Right atrium auricular region (tissue), 2 donors: ENCODE measurements at regions not wholly inside any gene's neighbourhood (a gene's known extent, or its start where the extent isn't known, plus 50 kb on each side); places are given as distances from the start of the nearest gene placed in this dataset.

Source experiments
- DNase-seq: peaks from one replicate; pipeline ENCODE4 v3.0.0-alpha.2; 2019; ENCODE audit warnings: low spot score
- H3K27ac ChIP-seq, 2 donors: fragments of 200-600 bp; sonication (generic); 1 replicate in 1 of 2; 2 replicates in 1 of 2; pipeline ENCODE4 v1.5.1; 2016 to 2019
- H3K27me3 ChIP-seq, 2 donors: fragments of 200-600 bp; sonication (generic); one replicate each; pipeline versions ENCODE4 v1.5.1 to v1.6.0; 2017 to 2019
- H3K36me3 ChIP-seq: fragments of 200-600 bp; sonication (generic); one replicate; pipeline ENCODE4 v1.5.1; 2016
- H3K4me1 ChIP-seq, 2 donors: fragments of 200-600 bp; sonication (generic); one replicate each; pipeline versions ENCODE4 v1.5.1 to v1.6.0; 2017 to 2019
- H3K4me3 ChIP-seq, 2 donors: fragments of 200-600 bp; sonication (generic); 1 replicate in 1 of 2; 2 replicates in 1 of 2; pipeline ENCODE4 v1.5.1; 2017 to 2019; ENCODE audit warnings: mild to moderate bottlenecking in 1 of 2, moderate library complexity in 1 of 2
- H3K9me3 ChIP-seq, 2 donors: fragments of 200-600 bp; sonication (generic); one replicate each; pipeline ENCODE4 v1.5.1; 2019
- TF ChIP-seq, protein P1 (sequence below), 2 donors: fragments of 200-600 bp; sonication (generic); IDR thresholded peaks; one replicate each; pipeline ENCODE4 v1.5.1; 2019; ENCODE audit warnings: antibody characterized with exemption in 2 of 2

DNA sequence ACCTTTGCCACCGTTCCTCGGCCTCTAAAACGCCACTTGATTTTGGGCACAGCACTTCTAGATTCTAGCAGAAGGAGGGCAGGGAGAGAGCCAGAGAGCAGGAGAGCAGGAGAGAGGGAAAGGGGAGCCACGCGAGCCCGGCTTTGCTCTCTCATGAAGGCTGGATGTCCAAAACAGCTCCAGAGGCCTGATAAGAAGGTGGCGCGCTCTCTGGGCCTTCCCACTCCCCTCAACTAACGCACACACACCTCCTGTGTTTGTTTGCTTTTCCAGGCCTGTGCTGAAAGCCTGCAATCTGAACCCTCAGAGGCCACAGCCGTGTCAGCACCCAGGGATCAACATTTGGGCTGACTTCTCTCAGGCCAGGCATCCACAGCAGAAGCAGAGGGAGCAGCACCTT lies 184.8 kb upstream of the SOX11 start:
- Histone ChIP-seq H3K4me1 (no peaks in the 10 kb centered on the region), H3K27ac (no peak overlapping the region), H3K36me3 (no peaks in the 10 kb centered on the region), H3K4me3 (no peak overlapping the region), H3K9me3 (no peaks in the 10 kb centered on the region), H3K27me3 (no peaks in the 10 kb centered on the region)
- no peak for DNase-seq
- TF ChIP-seq, protein P1, sequence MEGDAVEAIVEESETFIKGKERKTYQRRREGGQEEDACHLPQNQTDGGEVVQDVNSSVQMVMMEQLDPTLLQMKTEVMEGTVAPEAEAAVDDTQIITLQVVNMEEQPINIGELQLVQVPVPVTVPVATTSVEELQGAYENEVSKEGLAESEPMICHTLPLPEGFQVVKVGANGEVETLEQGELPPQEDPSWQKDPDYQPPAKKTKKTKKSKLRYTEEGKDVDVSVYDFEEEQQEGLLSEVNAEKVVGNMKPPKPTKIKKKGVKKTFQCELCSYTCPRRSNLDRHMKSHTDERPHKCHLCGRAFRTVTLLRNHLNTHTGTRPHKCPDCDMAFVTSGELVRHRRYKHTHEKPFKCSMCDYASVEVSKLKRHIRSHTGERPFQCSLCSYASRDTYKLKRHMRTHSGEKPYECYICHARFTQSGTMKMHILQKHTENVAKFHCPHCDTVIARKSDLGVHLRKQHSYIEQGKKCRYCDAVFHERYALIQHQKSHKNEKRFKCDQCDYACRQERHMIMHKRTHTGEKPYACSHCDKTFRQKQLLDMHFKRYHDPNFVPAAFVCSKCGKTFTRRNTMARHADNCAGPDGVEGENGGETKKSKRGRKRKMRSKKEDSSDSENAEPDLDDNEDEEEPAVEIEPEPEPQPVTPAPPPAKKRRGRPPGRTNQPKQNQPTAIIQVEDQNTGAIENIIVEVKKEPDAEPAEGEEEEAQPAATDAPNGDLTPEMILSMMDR (IDR thresholded peaks at IDR 0.05), result no peak

DNA sequence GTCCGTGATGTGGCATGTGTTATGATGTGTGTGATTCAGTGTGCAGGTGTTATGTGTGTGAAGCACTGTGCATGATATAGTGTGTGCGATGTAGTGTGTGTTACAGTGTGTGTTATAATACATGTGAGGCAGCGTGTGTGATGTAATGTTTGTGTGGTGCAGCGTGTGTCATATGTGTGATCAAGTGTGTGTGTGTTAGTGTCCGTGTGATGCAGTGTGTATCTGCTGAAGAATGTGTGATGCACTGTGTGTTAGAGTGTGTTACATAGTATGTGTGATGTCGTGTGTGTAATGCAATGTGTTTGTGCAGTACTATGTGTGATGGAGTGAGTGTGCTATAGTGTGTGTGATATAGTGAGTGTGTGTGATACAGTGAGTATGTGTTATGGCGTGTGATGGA lies 182.8 kb upstream of the SOX11 start:
- TF ChIP-seq, protein P1 (IDR thresholded peaks at IDR 0.05), result no peak
- Histone ChIP-seq H3K4me3 (no peak overlapping the region), H3K27ac (no peak overlapping the region), H3K27me3 (no peaks in the 10 kb centered on the region), H3K9me3 (no peaks in the 10 kb centered on the region), H3K4me1 (no peaks in the 10 kb centered on the region), H3K36me3 (no peaks in the 10 kb centered on the region)
- DNase-seq, result no peak

GRCh38 chr2:5510082-5510481 lies 182.1 kb upstream of the SOX11 start:
- H3K4me1 ChIP-seq, result no peaks in the 10 kb centered on the region
- H3K9me3 ChIP-seq, result no peaks in the 10 kb centered on the region
- no peaks in the 10 kb centered on the region for H3K27me3 ChIP-seq
- H3K27ac ChIP-seq, result no peak overlapping the region
- no peaks in the 10 kb centered on the region for H3K36me3 ChIP-seq
- TF ChIP-seq, protein P1 (IDR thresholded peaks at IDR 0.05), result no peak
- no peak overlapping the region for H3K4me3 ChIP-seq
- no peak for DNase-seq

DNA sequence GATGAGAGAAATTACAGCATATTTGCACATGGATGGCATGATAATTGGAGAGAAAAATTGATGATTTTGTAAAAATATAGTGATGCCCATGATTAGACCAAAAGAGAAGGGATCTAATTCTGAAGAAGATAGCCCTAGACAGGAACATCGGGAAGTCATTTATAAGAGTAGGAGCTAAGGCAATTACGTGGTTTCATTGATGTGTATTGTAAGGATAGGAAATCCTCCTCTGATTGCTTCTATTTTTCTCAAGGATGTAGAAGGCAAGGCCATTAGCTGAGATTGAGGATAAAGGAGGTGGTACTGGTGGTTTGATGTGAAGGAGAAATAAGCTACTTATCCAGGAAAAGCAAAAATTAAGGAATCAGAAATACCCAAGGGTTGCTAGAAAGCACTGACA lies 176.5 kb upstream of the SOX11 start:
- no peaks in the 10 kb centered on the region for H3K27me3 ChIP-seq
- TF ChIP-seq, protein P1 (IDR thresholded peaks at IDR 0.05), result no peak
- no peak overlapping the region for H3K27ac ChIP-seq
- no peak overlapping the region for H3K4me3 ChIP-seq
- H3K9me3 ChIP-seq, result no peaks in the 10 kb centered on the region
- no peaks in the 10 kb centered on the region for H3K36me3 ChIP-seq
- DNase-seq, result no peak
- H3K4me1 ChIP-seq, result no peaks in the 10 kb centered on the region

- no peaks in the 10 kb centered on the region for H3K27me3 ChIP-seq
- H3K9me3 ChIP-seq, result no peaks in the 10 kb centered on the region
- H3K27ac ChIP-seq, result no peak overlapping the region
- no peak for DNase-seq
- TF ChIP-seq, protein P1 (IDR thresholded peaks at IDR 0.05), result no peak
- H3K36me3 ChIP-seq, result no peaks in the 10 kb centered on the region
- no peak overlapping the region for H3K4me3 ChIP-seq
- no peaks in the 10 kb centered on the region for H3K4me1 ChIP-seq
These were observed 172.9 kb upstream of the SOX11 start for GRCh38 chr2:5519286-5519685.

GRCh38 chr2:5520463-5520972 lies 171.7 kb upstream of the SOX11 start:
- peak overlapping the region in 1 of 2 donors; percentile 4 for H3K27ac ChIP-seq
- H3K9me3 ChIP-seq, result no peaks in the 10 kb centered on the region
- H3K27me3 ChIP-seq, result no peaks in the 10 kb centered on the region
- no peak overlapping the region for H3K4me3 ChIP-seq
- H3K4me1 ChIP-seq, result no peaks in the 10 kb centered on the region
- TF ChIP-seq, protein P1 (IDR thresholded peaks at IDR 0.05), result no peak
- DNase-seq, result no peak
- no peaks in the 10 kb centered on the region for H3K36me3 ChIP-seq
